ENCODE measurements at regions not wholly inside any gene's neighbourhood (a gene's known extent, or its start where the extent isn't known, plus 50 kb on each side); places are given as distances from the start of the nearest gene placed in this dataset.
"Not testable (repeated sequence)": the region's sequence is repeated elsewhere in the genome, so short reads cannot be mapped to it uniquely, and the experiment has no call there.

DNA sequence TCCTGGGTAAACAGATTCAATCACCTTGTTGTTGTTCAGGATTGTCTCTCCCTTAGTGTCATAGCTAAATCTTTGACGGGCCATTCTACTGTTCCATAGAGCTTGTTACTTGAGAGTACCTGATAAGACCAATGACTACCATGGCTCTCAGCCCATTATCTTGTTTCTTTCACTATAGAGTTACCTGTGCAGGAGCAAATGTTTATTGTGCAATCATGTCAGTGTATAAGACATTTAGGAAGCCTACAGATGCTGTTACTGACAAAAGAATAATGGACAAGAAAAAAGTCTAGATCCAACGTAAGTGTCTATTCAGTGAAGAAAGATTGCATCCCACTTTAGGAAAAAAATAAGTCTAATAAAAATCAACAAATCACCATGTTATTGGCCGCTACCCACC, 1041.7 kb upstream of the AUTS2 start:
- DNase-seq (ENCODE audit: low read depth): no peak

DNA sequence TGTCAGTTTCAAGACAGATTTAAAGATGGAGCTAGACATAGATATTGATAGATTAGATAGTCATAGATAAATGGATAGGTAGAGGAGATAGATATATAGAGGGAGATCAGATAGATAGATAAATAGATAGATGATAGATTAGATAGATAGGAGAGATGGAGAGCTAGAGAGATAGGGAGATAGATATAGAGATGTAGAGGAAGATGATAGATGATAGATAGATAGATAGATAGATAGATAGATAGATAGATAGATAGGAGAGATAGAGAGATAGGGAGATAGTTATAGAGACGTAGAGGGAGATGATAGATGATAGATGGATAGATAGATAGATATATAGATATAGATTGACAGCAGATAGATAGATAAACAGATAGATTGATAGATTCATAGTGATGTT, 1038.8 kb upstream of the AUTS2 start:
- no peak for DNase-seq (ENCODE audit: low read depth)

DNA sequence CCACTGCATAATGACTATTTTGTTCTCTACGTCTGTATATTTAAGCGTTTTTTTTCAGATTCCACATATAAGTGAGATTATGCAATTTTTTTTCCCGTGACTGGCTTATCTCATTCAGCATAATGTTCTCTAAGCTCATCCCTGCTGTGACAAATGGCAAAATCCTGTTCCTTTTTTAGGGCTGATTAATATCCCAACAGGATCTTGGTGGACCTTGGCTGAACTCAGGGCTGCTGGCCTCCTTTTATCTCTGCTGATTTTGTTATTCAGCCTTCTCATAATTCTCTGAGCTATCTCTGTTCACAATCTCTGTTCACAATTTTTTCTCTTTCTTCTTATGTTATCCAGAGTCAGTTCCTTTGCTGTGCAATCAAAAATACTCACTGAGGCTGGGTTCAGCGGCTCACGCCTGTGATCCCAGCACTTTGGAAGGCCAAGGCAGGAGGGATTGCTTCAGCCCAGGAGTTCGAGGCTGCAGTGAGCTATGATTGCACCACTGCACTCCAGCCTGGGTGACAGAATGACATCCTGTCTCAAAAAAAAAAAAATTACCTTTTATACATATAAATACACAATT, 1035.9 kb upstream of the AUTS2 start:
- no peak for DNase-seq (ENCODE audit: low read depth)

DNA sequence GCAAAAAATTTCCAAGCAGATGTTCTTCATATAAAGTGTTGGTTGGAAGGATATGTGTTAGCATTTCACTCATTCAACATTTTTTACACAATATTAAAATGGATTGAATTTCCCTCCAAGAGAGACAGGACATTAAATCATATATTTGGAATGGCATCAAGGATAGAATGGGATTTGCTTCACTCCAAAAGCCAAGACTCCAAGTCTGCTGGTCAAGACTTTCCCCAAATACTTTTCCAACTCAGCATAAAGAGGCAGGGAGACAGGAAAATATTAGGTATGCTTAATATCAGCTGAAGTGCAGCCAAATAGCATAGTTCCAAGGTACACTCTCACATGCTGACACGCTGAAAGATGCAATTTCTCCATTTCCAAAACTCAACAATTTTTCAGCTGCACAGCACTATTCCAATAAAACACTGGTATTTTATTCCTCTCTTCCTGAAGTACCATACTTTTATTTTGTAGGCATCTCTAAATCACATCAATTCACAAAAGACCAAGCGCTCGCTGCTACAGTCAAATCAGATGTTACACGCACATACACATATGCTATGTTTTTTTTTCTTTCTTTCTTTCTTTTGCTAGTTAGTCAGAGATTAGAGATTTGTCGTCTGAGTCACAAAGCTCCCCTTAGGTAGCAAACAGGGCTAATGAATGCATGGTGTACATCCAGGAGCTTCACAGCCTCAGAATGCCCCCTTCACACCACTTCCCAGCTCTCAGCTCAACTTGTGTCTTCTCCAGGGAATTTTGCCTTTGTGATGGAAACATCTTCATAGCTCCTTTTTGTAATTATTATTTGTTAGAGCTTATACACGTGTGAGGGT, 1033.8 kb upstream of the AUTS2 start:
- DNase-seq (ENCODE audit: low read depth): no peak

DNA sequence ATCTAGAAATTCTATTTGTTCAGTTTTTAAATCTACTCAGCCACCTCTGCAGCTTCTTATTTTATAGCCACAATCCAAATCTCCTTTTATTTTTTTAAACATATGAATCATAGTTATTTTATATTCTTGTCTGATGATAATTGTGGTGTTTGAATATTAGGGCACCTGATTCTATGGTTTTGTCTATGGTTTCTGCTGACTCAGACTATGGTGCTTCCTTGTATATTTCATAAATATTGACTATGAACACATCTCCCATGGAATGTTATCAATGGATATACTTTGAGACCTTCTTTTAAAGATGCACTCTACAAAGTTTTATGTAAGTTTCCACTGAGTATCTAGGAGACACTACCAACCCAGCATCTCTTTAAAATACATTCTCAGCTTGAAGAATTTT, 1027.0 kb upstream of the AUTS2 start:
- no peak for DNase-seq (ENCODE audit: low read depth)

DNA sequence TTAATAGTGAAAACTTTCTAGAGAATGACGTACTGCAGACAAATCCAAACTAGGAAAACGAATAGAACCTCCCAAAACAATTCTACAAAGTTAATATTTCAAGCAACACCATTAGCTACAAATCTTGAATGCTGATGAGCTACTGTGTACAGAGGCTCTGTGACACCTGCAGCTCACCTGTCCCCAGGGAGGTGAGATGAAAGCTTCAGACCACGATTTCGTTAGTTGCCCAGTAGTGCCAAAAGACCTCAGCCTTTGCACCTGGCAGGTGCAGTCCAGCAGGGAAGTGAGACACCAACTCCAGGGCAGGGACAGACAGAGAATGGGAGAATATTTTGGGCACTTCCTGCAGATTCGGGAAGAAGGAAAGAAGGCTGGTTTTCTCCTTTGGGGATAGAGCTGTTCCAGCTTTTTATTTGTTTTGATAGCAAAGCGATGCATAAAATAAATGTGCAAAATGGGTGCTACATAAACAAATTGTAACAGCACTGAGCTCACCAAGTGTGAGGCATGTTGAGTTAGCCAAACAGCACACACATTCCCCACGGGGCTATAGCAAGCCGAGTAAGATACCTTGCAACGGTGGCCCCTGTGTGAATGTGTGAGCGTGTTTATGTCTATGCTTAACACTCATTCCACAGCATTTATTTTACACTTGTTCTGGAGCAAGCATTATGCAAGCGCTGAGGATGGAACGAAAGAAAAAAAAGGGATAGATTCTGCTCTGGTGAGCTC, 1024.8 kb upstream of the AUTS2 start:
- DNase-seq (ENCODE audit: low read depth): no peak

DNA sequence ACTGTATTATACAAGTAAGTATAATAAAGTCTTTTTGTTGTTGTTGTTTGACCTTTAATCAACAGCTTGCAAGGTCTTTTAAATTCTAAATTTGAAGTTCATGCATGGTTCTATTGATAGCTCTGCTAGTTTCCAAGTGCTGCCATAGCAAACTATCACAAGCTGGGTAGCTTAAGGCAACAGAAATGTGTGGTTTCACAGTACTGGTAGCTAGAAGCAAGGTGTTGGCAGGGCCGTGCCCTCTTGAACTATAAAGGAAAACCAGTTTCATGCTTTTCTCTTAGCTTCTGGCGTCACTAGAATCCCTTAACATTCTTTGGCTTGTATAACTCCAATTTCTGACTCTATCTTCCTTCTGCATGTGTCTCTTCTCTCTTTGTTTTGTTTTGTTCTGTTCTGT, 1021.9 kb upstream of the AUTS2 start:
- no peak for DNase-seq (ENCODE audit: low read depth)

DNA sequence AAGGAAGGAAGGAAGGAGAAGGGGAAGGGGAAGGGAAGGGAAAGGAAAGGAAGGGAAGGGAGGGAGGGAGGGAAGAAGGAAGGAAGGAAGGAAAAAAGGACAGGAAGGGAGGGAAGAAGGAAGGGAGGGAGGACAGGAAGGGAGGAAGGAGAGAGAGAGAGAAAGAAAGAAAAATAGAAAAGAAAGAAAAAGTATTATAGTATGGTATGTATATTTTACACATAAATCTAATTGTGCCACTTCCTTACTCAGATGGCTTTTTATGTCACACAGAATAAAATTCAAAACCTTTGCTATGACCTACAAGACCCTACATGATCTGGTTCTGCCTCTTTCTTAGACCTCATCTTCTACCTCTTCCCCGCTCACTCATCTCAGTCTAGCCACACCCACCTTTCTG, 1016.9 kb upstream of the AUTS2 start:
- DNase-seq (ENCODE audit: low read depth): no peak

DNA sequence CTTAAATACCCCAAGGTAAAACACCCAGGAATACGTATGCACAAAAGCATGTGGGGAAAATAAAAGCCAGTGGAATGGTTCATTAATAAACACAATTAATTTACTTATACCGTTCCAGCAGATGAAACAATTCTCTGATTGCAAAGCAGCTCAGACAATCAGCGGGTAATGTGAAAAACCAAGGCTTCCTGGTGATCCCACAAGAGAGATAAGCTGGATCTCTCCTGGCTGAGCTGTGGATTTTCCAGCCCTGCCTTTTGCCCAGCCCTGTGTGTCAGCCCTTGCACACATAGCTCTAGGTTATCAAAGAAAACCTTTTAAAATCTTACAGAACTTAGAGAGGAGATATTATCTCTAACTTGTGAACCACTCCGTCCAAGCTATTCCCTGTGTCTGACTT, 1010.7 kb upstream of the AUTS2 start:
- DNase-seq (ENCODE audit: low read depth): no peak

DNA sequence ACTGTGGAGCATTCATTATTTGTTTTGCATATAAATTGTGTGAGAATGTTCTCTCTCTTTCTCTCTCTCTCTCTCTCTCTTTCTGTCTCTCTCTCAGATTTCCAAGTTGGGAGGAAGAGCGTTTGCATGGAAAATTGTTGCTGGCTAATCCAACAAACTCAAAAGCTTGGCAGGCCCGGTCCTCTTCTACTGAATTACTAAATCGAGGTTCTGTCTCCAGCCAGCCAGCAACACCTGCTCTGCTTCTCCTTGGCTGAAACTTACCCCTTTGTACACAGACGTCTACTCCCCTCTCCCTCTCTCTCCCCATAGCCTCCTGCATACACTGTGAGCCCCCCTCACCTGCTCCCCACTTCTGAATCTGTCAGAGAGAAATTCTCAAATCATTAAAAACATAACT, 996.4 kb upstream of the AUTS2 start:
- no peak for DNase-seq (ENCODE audit: low read depth)

DNA sequence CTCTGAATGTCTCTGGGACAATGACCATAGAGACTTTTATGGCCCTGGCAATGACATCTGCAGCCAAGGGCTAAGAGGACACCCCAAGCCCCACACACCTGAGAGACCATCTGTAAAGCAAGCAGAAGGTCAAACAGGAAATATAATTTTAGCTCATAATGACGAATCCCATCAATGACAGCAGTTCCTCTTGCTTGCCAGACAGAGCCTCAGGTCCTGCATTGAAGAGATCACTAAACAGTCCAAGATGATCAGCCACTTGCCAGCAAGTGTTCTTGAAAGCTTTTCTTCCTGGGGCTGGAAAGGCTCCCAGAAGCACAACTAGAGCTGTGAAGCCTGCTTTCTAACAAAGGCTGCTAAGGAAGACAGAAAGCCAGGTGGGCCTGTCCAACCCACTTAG, 993.7 kb upstream of the AUTS2 start:
- DNase-seq (ENCODE audit: low read depth): no peak

DNA sequence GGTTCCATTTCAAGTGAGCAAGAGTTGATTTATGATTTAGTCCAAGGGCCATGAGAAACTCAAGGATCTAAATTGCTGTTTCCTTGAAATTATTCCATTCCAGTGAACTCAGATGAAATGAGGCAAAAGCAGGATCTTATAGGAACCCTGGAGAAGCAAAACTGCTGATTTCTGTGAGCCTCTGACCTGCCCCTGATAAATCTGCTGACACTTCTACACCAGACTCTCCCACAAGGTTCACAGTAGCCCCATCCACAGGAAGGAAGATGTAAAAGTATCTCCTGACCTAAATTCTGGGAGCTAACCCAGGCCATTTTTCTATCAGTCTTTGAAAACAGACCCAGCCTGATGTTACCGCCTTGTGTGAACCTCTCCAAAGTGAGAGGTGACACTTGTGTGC, 987.6 kb upstream of the AUTS2 start:
- DNase-seq (ENCODE audit: low read depth): no peak

DNA sequence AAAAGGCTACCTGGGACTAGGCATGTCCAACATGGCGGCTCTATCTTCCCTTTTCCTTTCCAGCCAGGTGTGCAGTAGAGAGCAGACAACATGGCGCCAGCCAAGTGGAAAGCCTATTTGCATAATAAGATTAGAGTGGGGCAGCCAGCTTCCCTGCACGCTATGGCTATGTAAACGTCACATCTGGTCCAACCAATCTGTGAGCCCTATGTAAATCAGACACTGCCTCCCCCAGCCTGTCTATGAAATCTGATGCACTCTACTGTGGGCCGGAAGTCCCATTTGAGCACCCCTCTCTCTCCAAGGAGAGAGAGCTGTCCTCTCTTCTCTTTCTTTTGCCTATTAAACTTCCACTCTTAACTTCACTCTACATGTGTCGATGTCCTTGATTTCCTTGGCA, 984.9 kb upstream of the AUTS2 start:
- no peak for DNase-seq (ENCODE audit: low read depth)

DNA sequence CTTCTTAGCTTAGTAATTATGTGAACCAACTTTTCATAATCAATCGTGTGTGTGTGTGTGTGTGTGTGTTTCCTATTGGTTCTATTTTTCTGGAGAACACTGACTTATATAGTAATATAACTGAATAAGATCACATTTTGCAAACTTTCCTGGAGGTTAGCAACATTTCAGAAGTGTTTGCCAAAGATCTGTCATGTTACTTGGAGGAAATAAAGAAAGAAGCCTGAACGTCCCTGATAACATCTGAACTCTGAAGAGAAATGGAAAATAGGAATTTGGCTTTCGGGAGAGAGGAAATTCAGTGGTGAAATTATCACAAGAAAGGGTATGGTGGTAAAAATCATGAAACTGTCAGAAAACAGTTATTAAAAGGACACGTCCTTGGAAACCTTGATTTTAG, 984.4 kb upstream of the AUTS2 start:
- DNase-seq (ENCODE audit: low read depth): no peak

DNA sequence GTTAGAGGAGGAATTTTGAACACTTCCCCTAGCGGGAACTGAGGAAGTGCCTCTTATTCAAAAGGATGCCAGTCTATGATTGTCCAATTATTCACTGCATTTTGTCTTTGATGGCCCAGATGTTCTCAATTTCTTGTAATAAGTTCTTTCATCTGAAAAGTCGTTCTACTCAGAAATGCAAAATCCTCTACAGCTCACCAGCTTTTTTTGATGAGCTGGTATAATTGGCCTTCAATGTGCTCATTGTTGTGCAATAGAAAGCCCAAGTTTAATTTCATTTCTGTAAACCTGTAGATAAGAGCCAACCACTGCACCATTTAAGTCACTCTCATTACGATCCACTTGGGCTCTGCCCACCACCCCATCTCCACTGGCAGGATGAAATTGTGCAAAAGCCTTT, 978.7 kb upstream of the AUTS2 start:
- DNase-seq (ENCODE audit: low read depth): no peak

DNA sequence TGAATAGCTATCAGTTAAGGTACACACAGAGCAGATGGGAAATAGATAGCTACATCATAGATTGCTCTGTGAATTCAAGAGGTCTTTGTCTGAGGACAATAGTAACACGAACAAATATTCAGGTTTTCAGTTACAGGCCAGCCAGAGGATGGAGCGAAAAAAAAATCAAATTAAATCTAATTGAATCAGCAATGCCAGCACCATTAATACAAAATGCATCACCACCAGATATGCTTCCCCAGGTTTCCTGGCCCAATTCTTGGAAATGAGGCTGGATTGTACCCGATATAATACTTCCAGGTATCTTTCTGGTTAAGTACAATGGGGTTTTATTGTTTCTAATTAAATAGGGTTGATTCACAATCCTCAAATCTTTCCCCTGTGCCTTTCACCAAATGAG, 975.8 kb upstream of the AUTS2 start:
- no peak for DNase-seq (ENCODE audit: low read depth)

DNA sequence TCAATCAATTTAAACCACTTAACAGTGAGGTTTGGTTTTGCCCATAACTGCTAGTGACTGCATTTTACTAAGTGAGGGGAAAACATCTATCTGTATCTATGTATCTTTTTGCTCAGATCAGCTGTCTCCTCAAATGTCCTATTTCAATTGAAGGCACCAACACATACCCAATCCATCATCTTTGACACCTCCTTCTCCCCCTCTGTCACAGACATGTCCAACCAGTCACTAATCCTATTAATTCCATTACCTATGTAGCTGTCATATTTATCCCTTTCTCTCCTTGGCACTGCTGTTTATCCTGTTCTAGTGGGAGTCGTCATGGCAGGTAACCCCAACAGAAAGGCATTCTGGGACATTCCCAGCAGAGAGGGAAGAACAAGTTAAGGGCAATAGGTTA, 975.2 kb upstream of the AUTS2 start:
- DNase-seq (ENCODE audit: low read depth): no peak

DNA sequence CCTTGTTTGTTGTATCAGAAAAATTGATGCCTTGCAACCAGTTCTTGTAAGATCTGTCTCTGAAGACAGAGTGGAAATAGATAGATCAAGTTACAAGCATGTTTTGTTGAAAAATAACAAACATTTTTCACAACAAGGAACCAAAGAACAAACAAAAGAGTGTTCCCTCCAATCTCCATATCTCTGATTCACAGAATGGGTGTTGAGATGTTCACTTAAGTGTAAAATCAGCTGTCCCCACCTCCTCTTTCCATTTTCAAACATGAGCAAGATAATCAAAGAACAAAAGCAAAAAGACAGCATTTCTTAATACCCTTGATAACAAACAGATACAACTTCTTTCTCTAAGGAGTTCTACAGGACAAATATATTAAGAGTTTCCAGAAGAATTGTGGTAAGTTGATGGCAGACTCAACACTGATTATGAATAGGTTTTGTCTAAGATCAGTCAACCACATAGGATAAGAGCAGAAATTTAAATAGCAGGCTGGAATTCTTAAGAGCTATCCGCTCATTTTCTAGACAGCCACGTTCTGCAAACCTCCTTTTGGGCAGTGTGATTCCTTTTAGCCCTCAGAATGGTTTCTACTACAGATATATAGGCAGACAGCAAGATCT, 970.9 kb upstream of the AUTS2 start:
- DNase-seq (ENCODE audit: low read depth): no peak

DNA sequence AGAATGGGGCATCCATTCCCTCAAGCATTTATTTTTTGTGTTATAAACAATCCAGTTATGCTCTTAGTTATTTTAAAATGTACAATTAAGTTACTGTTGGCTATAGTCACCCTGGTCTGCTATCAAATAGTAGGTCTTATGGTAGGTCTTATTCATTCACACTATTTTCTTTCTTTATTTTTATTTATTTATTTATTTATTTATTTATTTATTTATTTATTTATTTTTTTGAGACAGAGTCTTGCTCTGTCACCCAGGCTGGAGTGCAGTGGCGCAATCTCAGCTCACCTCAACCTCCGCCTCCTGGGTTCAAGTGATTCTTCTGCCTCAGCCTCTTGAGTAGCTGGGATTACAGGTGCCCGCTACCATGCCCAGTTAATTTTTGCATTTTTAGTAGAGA, 967.4 kb upstream of the AUTS2 start:
- DNase-seq (ENCODE audit: low read depth): not testable (repeated sequence)

DNA sequence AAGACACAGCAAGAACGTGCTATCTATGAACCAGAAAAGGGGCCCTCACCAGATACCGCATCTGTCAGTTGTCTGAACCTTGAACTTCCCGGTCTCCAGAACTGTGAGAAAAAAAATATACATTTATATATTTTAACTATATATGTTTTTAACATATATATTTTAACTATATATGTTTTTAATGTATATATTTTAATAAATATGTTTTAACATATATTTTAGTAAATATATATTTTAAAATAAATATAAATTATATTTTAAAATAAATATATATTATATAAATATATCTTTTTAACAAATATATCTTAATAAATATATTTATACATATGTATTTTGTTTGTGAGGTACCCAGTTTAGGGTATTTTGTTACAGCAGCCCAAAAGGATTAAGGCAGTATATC, 958.2 kb upstream of the AUTS2 start:
- no peak for DNase-seq (ENCODE audit: low read depth)

DNA sequence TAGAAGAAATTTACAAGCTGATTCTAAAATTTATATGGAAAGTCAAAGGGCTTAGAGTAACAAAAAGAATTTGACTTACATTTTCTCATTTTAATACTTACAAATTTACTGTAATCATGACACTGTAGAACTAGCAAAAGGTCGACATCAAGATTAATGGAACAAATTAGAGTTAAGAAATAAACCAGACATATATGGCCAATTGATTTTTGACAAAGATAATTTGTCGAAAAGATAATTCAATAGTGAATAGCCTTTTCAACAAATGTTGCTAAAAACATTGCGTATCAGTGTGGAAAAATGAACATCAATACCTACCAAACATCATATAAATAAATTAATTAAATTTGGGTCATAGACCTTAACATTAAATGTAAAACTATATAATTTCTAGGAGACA, 955.5 kb upstream of the AUTS2 start:
- DNase-seq (ENCODE audit: low read depth): no peak

DNA sequence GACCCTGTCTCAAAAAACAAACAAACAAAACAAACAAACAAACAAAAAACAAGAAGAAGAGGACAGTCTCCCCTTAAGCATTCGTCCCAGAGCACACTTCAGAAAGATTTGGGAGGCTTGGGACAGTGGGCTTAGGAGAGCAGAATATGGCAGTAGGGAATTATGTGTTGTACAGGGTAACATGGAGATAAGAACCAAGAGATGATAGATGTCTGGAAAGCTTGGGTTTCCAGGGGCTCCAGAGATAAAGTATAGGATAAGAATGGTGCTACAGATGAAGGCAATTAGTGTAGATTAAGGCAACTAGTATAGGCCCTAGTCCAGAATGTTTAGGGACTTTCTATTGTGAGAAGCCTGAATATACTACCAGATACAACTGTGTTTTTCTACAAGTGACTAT, 934.9 kb upstream of the AUTS2 start:
- no peak for DNase-seq (ENCODE audit: low read depth)

DNA sequence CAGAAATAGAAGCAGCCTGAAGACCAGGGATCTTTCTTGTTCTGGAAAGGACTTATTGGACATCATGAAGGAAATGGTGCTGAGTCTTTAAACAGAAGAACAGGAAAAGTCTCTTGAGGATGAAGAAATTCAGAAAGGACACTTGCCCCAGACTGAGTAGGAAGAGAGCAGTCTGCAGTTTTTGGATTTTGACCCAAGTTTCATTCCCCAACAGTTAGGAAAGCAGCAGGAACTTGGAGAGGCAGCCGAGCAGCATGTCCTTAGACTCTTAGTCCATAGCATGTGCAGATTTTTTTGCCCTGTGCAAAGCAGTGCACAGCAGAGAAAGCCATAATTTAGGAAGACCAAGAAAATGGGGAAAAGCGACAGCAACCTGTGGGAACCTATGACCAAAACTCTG, 927.2 kb upstream of the AUTS2 start:
- no peak for DNase-seq (ENCODE audit: low read depth)

Data from ELR (cell line).